BLaER1 treated with 17β-estradiol and CSF1 and Interleukin-3, amounts not matched to agents 10 nM and 100 nM (cell line): ENCODE measurements at regions not wholly inside any gene's neighbourhood (a gene's known extent, or its start where the extent isn't known, plus 50 kb on each side); places are given as distances from the start of the nearest gene placed in this dataset.
A peak's percentile ranks its signal among the peaks of the same experiment; 100 is the strongest.

ENCODE experiments used
- H3K27ac ChIP-seq, 11 experiments: shearing (Covaris generic); formaldehyde crosslinking; 2 replicates each; pipeline ENCODE4 v1.8.1; 2022
- H3K27me3 ChIP-seq, 11 experiments: shearing (Covaris generic); formaldehyde crosslinking; 2 replicates each; pipeline ENCODE4 v1.8.1; 2022
- H3K36me3 ChIP-seq, 11 experiments: shearing (Covaris generic); formaldehyde crosslinking; 2 replicates each; pipeline ENCODE4 v1.8.1; 2022
- H3K4me1 ChIP-seq, 10 experiments: shearing (Covaris generic); formaldehyde crosslinking; 2 replicates each; pipeline ENCODE4 v1.8.1; 2022
- H3K4me2 ChIP-seq, 11 experiments: shearing (Covaris generic); formaldehyde crosslinking; 2 replicates each; pipeline ENCODE4 v1.8.1; 2022
- H3K4me3 ChIP-seq, 10 experiments: shearing (Covaris generic); formaldehyde crosslinking; 2 replicates each; pipeline ENCODE4 v1.8.1; 2022
- H3K9ac ChIP-seq, 11 experiments: shearing (Covaris generic); formaldehyde crosslinking; 2 replicates each; pipeline ENCODE4 v1.8.1; 2022
- H3K9me3 ChIP-seq, 11 experiments: shearing (Covaris generic); formaldehyde crosslinking; replicated peaks in 1 of 11; 2 replicates each; pipeline ENCODE4 v1.8.1; 2022
- H4K20me1 ChIP-seq, 11 experiments: shearing (Covaris generic); formaldehyde crosslinking; 2 replicates each; pipeline ENCODE4 v1.8.1; 2022
- Cebpa-rat ChIP-seq, 11 experiments: shearing (Covaris generic); IDR thresholded peaks; 2 replicates each; pipeline ENCODE4 v1.8.1; 2022

DNA sequence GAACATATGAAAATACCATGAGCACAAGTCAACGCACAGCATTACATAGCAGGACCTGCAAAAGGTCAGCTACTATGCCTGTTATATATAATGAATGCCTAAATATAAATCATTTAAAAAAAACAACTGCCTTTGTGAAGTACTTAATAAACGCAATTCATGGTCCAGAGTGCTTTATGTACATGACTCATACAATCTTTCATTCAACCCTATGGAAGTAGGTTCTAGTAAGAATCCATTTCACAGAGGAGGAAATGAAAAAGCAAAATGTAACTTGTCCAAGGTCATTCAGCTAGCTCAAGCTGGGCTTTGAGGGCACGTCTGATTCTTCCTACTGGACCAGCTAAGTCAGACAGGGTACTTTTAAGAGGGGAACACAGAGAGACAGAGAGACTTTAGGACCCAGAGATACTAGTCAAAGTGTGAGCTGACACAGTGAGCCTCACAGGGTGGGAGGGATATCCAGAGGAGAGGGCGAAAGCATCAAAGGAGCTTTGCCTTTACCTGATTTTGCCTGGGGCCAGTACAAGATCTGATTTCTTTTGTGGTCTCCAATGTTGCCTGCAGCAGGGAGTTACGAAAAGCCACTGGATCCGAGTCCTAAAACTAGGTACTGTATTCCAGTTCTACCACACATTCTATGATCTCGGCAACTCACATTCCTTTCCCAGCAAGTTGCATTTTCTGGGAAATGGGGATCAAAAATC lies 83.4 kb upstream of the ZFHX3 start:
- H3K4me1 ChIP-seq = peaks cover 1 to 52% (median 17%) of the 10 kb centered on the region in 10 experiments; a peak in 18 of 20 replicates
- H3K36me3 ChIP-seq = peaks cover 0 to 5% (median 0%) of the 10 kb centered on the region in 11 experiments; a peak in 2 of 22 replicates
- H3K27me3 ChIP-seq = no peaks in the 10 kb centered on the region
- H3K9me3 ChIP-seq = peaks cover 0 to 11% (median 0%) of the 10 kb centered on the region in 11 experiments; a peak in 7 of 22 replicates
- peak overlapping the region in 2 of 11 experiments; percentile 11 to 52; a peak in 4 of 22 replicates for H3K9ac ChIP-seq
- H3K4me2 ChIP-seq = peak overlapping the region in 5 of 11 experiments; percentile 41 to 63 (median 43); a peak in 9 of 22 replicates
- H3K4me3 ChIP-seq = no peak overlapping the region
- H3K27ac ChIP-seq = peak overlapping the region in 5 of 11 experiments; percentile 30 to 77 (median 60); a peak in 9 of 22 replicates
- TF ChIP-seq Cebpa-rat (IDR thresholded peaks at IDR 0.05) = no peak
- no peaks in the 10 kb centered on the region for H4K20me1 ChIP-seq

DNA sequence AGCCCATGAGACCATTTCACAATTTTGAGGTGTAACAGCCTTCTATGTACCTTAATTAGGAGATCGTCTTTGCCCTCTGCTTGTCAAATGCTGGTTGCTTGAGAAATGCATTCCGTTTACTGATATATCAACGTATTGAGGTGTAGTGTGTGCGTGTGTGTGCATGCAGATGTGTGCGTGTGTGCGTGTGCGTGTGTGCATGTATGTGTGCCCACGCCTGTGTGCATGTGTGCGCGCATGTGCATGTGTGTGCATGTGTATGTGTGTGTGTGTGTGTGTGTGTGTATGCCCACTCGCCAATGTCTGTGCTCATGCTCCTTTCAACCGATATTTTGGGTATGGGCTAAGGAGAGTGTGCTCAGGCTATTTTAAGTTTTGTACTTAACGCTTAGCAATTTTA lies 81.5 kb upstream of the ZFHX3 start:
- H3K27ac ChIP-seq = no peak overlapping the region
- no peak overlapping the region for H3K4me2 ChIP-seq

DNA sequence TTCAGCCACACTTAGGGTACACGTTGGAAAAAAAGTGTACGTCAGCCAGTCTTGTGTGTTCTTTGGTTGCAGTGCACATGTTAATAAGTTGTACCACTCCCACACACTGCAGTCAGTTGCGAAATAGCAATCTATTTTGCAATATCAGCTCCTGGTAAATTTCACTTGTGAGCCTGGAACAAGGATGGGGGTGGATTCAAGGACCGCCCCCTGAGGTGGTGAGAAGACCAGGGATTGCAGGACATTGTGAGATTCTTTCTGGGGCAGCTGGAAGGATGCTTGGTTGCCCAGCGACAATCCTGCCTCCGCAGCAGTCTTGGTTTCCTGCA lies 78.6 kb upstream of the ZFHX3 start:
- Histone ChIP-seq H3K9ac (peak overlapping the region in 2 of 11 experiments; percentile 20 to 52; a peak in 4 of 22 replicates), H3K9me3 (peaks cover 0 to 11% (median 0%) of the 10 kb centered on the region in 11 experiments; a peak in 6 of 22 replicates), H4K20me1 (no peaks in the 10 kb centered on the region), H3K27ac (peak overlapping the region in 5 of 11 experiments; percentile 48 to 93 (median 91); a peak in 12 of 22 replicates), H3K4me1 (peaks cover 18 to 91% (median 60%) of the 10 kb centered on the region in 10 experiments), H3K36me3 (peaks cover 0 to 5% (median 0%) of the 10 kb centered on the region in 11 experiments; a peak in 2 of 22 replicates), H3K4me3 (no peak overlapping the region), H3K27me3 (no peaks in the 10 kb centered on the region), H3K4me2 (peak overlapping the region in 9 of 11 experiments; percentile 10 to 87 (median 80); a peak in 16 of 22 replicates)
- peak; percentile 60 to 86 (median 68); a peak in 16 of 22 replicates for TF ChIP-seq Cebpa-rat (IDR thresholded peaks at IDR 0.05)

More for the DNA sequence above, 81.5 kb upstream of the ZFHX3 start:
- H4K20me1 ChIP-seq = no peaks in the 10 kb centered on the region
- no peak for TF ChIP-seq Cebpa-rat (IDR thresholded peaks at IDR 0.05)
- no peak overlapping the region for H3K4me3 ChIP-seq
- no peaks in the 10 kb centered on the region for H3K27me3 ChIP-seq
- no peak overlapping the region for H3K9ac ChIP-seq
- peaks cover 0 to 71% (median 35%) of the 10 kb centered on the region in 10 experiments; a peak in 16 of 20 replicates for H3K4me1 ChIP-seq
- peaks cover 0 to 11% (median 0%) of the 10 kb centered on the region in 11 experiments; a peak in 7 of 22 replicates for H3K9me3 ChIP-seq
- H3K36me3 ChIP-seq = peaks cover 0 to 5% (median 0%) of the 10 kb centered on the region in 11 experiments; a peak in 2 of 22 replicates

DNA sequence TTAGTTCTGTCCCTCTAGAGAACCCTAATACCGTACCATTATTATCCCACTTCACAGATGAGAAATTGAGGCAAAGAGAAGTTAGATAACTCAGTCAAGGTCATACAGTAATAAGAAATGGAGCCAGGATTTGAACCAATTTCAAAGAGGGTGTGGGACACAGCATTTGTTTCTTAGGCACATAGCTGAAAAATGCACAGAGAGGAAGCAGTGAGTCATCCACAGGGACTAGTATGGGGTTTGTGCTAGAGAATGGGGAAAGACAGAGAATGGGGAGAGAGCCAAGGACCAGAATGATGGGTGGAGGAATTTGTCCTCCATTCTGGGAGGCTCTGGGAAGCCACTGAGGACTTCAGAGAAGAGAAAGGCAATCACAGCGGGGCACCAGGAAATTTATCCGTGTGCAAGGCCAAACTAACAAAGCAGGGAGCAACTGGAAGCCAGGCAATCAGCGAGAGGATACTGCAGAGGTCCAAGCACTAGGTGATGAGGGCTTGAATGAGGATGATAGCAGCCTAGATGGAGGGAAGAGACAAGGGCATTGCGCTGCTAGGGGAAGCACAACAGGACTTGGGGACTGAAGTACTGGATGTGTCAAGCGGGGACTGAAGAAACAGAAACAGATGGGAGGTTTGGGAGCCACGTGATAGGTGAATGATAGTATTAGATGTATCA lies 78.1 kb upstream of the ZFHX3 start:
- peak overlapping the region in 9 of 11 experiments; percentile 10 to 87 (median 80); a peak in 16 of 22 replicates for H3K4me2 ChIP-seq
- TF ChIP-seq Cebpa-rat (IDR thresholded peaks at IDR 0.05) = no peak

DNA sequence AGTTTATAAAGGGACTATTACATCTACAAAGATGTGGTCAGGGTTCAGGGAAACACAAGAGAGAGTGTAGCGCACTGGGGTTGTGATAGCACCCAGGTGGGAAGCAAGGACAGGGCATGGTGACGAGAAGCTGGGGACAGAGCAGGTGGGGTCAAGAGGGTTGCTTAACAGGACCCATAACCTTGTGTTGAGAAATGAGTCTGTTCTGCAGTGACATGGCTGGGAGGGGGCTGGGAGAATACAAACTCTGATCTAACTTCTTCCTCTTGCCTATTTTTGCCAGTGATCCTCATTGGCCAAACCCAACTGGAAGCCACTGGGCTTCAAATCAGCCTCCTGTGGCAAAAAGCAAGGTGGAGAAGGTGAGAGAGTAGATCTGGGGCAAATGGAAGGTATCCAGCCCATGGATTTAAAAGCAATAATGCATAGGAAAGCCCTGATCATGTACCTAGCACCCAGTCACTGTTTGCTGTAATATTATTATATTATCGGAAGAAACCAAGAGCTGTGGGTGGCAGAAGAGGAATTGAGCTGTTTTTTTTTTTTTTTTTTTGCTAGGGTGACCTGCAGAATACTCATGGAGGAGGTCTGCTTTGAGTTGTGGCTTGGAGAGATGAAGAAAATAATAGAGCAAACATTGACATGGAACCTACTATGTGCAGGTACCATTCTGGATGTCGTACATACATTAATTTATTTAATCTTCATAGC lies 76.9 kb upstream of the ZFHX3 start:
- Histone ChIP-seq H3K9me3 (peaks cover 0 to 11% (median 0%) of the 10 kb centered on the region in 11 experiments; a peak in 6 of 22 replicates), H3K27ac (peak overlapping the region in 6 of 11 experiments; percentile 89 to 93 (median 91); a peak in 12 of 22 replicates), H4K20me1 (no peaks in the 10 kb centered on the region), H3K9ac (peak overlapping the region in 3 of 11 experiments; percentile 13 to 83 (median 80); a peak in 5 of 22 replicates), H3K27me3 (no peaks in the 10 kb centered on the region), H3K36me3 (peaks cover 0 to 5% (median 0%) of the 10 kb centered on the region in 11 experiments; a peak in 2 of 22 replicates), H3K4me2 (peak overlapping the region in 10 of 11 experiments; percentile 2 to 87 (median 74); a peak in 13 of 22 replicates), H3K4me1 (peaks cover 18 to 91% (median 56%) of the 10 kb centered on the region in 10 experiments), H3K4me3 (peak overlapping the region in 1 of 10 experiments; percentile 4; a peak in 1 of 20 replicates)
- no peak for TF ChIP-seq Cebpa-rat (IDR thresholded peaks at IDR 0.05)

More for the DNA sequence above, 78.1 kb upstream of the ZFHX3 start:
- H3K4me3 ChIP-seq = no peak overlapping the region
- peaks cover 18 to 89% (median 58%) of the 10 kb centered on the region in 10 experiments for H3K4me1 ChIP-seq
- H4K20me1 ChIP-seq = no peaks in the 10 kb centered on the region
- peak overlapping the region in 7 of 11 experiments; percentile 7 to 93 (median 91); a peak in 12 of 22 replicates for H3K27ac ChIP-seq
- peak overlapping the region in 3 of 11 experiments; percentile 17 to 52 (median 20); a peak in 4 of 22 replicates for H3K9ac ChIP-seq
- H3K9me3 ChIP-seq = peaks cover 0 to 11% (median 0%) of the 10 kb centered on the region in 11 experiments; a peak in 6 of 22 replicates
- H3K36me3 ChIP-seq = peaks cover 0 to 5% (median 0%) of the 10 kb centered on the region in 11 experiments; a peak in 2 of 22 replicates
- H3K27me3 ChIP-seq = no peaks in the 10 kb centered on the region

DNA sequence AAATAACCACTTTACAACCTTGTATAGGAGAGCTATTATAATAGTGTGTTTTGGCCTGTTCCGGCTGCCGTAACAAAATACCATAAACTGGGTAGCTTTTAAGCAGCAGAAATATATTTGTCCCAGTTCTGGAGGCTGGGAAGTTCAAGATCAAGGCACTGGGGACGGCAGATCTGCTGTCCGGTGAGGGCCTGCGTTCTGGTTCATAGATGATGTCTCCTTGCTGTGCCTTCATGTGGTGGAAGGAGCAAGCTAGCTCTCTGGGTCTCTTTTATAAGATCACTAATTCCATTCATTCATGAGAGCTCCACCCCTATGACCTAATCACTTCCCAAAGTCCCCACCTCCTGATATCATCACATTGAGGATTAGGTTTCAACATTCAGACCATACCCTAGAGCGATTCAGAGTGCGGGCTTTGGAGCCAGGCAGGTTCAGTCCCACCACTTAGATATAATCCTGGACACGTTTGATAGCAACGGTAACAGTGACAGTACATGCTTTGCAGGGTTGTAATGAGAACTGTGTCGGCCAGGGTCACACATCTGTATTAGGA lies 76.2 kb upstream of the ZFHX3 start:
- Histone ChIP-seq H3K9ac (peak overlapping the region in 3 of 11 experiments; percentile 80 to 83 (median 83); a peak in 7 of 22 replicates), H4K20me1 (no peaks in the 10 kb centered on the region), H3K27me3 (no peaks in the 10 kb centered on the region), H3K9me3 (peaks cover 0 to 11% (median 0%) of the 10 kb centered on the region in 11 experiments; a peak in 6 of 22 replicates), H3K36me3 (peaks cover 0 to 5% (median 0%) of the 10 kb centered on the region in 11 experiments; a peak in 2 of 22 replicates), H3K27ac (peak overlapping the region in 7 of 11 experiments; percentile 78 to 93 (median 91); a peak in 12 of 22 replicates), H3K4me1 (peaks cover 18 to 95% (median 56%) of the 10 kb centered on the region in 10 experiments), H3K4me3 (peak overlapping the region in 1 of 10 experiments; percentile 29; a peak in 2 of 20 replicates), H3K4me2 (peak overlapping the region in 10 of 11 experiments; percentile 2 to 87 (median 81); a peak in 13 of 22 replicates)
- TF ChIP-seq Cebpa-rat (IDR thresholded peaks at IDR 0.05) = no peak

DNA sequence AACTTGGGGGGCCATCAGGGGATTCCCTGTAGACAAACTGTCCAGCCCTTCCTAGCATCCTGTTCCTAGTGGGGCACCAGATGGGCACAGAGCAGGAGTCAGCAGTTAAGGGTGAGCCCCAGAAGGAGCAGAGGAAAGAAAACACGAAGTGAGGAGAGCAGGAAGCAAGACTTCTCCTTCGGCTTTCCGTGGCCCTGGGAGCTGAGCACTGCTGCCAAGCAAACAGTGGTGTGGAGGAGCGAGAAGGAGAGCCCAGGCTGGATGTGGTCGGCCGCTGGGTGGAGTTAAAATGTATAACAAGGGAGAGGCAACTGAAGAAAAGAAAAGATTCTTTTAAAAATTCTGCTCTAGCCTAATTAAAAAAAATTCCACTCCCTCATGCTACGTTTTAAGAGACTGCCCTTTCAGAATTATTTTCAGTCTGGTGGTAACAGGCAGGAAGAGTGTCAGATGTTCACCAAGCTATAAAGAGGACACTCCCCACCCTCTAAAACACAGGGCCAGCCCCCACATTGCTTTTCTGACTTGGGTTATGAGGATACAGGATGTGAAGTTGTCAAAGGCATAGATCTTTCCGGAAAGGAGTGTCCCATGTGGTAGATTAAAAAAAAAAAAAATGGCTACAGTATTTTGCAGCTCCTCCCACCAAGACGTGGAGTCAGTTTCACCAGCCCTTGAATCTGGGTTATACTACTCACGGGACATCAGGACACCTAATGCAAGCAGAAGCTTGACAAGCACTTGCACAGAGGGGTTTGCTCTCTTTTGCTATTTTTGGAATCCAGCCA lies 74.9 kb upstream of the ZFHX3 start:
- H3K4me1 ChIP-seq = peaks cover 18 to 82% (median 56%) of the 10 kb centered on the region in 10 experiments
- no peaks in the 10 kb centered on the region for H3K27me3 ChIP-seq
- peaks cover 0 to 1% (median 0%) of the 10 kb centered on the region in 11 experiments; a peak in 2 of 22 replicates for H3K36me3 ChIP-seq
- no peak for TF ChIP-seq Cebpa-rat (IDR thresholded peaks at IDR 0.05)
- peak overlapping the region; percentile 66 to 92 (median 82) for H3K4me2 ChIP-seq
- H3K9ac ChIP-seq = peak overlapping the region; percentile 44 to 83 (median 75); a peak in 21 of 22 replicates
- no peaks in the 10 kb centered on the region for H4K20me1 ChIP-seq
- H3K9me3 ChIP-seq = peaks cover 0 to 12% (median 4%) of the 10 kb centered on the region in 11 experiments; a peak in 21 of 22 replicates
- H3K27ac ChIP-seq = peak overlapping the region; percentile 67 to 93 (median 89)
- H3K4me3 ChIP-seq = peak overlapping the region in 8 of 10 experiments; percentile 3 to 41 (median 20); a peak in 9 of 20 replicates
